Stimulated activated CD4-positive, alpha-beta T cell treated with anti-CD3 and anti-CD28 coated beads, Interleukin-4, amount 100 ng/mL, for 1 hour (primary cell): ENCODE measurements at regions not wholly inside any gene's neighbourhood (a gene's known extent, or its start where the extent isn't known, plus 50 kb on each side); places are given as distances from the start of the nearest gene placed in this dataset.

Experiments used
- DNase-seq: peaks from one replicate; pipeline ENCODE4 v3.0.0-alpha.2; 2020

DNA sequence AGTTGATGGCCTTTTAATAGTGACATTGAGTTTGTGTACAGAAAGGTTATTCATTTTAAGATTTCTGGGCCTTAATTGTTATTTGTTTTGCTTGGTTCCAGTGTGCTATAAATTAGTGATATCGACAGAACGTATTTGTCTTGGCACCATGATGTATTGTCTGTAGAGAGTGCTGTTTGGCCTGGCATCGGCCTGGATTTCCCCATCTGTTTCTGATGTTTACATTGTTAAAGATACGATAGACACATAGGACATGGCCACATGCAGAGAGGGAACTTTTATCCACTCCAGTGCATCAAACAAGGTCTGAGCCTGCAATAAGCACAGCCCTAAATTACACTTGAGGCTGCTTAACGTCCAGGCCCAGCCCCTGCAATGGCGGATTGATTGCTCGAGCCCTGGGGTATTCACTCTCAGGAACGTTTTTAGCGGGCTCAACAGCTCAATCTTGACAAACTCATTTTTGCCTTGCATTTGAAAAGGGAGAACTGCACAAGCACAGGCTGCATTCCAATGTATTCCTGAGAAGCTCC is 144.7 kb downstream of the SLC4A3 start:
- no peak for DNase-seq

DNA sequence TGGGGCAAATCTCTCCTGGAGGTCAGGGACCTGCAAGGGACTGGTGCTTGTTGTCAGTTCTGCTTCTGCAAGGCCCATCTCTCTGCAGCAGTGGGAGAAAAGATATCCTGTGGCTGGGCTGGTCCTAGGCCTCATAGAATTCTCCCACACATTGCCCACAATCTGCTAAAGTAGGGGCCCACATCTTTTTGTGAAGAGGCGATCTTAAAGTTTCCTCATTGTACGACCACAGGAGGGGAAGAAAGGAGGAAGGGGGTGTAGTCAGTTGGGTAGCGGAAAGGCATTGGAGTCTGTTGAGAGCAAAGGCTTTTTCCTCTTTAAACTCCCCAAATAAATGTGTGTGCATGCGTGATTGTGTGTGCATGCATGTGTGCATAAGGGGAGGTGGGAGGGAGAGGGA is 145.3 kb downstream of the SLC4A3 start:
- DNase-seq = no peak

DNA sequence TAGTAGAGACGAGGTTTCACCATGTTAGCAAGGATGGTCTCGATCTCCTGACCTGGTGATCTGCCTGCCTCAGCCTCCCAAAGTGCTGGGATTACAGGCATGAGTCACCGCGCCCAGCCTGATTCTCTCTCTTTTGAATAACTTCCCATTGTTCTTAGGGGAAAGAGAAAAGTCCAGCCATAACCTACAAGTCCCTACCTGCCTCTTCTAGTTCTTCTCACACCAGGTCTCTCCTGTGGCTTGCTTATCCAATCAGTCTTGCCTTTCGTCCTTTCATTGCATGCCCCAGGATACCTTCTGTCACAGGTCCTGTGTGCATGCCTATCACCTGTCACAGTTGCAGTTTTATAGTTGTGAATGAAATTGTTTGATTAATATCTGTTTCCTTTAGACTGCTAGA is 148.1 kb downstream of the SLC4A3 start:
- DNase-seq = no peak

DNA sequence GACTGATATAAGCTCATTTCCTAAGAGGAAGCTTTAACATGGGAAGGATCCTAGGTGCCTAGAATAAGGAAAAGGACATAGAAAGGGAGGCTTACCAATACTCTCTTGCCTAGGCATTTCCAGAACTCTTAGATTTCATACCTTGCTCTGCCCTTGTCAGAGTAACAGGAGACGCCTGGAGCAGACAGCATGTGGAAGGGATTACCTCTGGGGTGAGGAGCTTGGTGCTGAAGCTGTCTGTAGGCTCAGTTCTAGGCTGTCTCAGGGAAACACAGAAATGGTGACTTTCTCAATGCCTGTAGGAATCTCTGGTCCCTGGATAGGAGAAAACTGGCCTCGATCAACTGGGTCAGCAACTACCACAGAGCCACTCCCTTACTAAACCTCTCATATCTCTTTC is 150.0 kb downstream of the SLC4A3 start:
- DNase-seq = no peak

DNA sequence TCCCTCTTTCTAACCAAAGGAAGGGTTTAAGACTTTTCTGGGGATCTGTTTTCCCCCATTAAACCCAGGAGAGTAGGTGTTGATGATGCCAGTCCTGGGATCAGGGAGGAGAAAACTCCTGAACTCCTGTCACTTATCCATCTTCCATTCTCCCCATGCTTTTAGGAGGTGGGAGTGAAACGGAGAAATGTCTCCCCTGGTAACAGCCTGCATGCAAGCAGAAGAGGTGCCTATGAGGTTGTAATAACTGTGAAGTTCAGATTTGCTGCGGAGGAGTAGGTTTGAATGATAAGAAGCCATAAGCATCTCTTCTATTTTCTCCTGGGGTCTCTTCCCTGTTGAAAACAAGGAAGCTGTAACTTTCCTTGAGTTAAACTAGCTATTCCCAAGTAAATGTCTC is 150.8 kb downstream of the SLC4A3 start:
- DNase-seq = no peak

DNA sequence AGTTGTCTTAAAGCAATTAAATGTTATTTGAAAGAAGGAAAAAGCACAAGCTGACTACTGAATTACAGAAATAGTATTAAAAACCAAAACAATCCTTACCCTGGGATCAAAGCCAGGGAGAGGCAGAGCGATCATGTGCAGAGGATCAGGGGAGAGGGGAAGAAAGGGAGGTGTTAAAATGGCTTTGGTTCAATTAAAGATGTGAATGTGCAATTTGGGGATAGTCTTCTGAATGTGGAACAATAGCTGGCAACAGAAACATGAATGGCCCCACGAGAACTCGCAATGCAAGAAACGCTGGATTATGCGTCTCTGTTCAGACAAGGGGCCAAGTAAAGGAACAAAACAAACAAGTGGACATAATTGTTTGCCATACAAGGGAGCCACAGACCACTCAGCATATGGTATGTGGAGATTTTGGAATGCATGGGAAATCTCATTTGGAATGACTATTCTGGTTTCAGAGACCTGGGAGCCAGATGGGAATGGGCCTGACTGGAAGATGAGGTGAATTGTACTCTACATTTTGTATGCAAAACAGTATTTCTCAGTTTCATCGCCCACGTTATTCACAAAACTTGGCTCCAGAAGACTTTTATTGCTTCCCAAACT is 155.4 kb downstream of the SLC4A3 start:
- no peak for DNase-seq

DNA sequence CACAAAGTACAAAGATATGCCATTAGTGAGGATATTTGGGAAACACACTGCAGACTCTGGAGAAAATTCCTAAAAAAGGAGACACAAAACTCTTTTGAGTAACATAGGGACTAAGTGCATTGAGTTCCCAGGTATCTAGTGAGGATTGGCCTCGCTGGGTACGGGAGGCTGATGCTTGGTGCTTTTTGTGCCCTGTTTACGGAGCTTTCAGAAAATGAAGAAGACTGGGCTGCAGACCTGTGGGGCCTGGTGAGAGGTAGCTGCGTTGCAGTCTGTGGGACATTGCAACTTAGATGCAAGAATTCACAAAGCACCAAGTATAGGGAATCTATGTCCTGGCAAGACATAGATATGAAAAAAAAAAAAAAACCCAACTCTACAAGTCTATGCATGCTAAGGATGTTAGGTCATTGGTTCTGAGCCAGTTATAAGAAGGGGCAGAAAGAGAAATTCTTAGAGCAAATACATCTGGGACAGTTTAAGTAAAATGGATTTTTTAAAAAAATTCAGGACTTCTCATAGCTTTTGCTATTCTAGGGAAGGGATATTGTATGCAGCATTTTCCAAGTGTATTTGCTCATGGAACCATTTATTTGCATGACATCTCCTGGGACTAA is 156.0 kb downstream of the SLC4A3 start:
- DNase-seq = no peak

DNA sequence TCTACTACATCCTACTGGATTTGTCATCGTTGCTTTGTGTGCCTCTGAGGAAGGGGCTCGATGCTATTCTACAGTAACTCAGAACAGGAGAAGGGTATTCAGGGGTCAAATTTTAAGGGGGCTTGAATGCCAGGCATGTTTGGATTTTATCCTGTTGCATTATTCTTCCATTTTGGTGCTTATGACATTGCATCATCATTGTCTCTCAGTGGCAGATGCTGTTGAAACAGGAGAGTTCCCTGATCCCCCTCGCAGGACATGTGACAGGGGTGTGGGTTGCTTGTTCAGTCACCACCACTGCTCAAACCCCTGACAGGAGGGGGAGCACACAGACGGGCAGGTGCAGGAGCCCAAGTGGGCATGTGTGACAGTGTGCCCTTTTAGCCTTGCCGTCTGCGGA is 156.7 kb downstream of the SLC4A3 start:
- DNase-seq = no peak

DNA sequence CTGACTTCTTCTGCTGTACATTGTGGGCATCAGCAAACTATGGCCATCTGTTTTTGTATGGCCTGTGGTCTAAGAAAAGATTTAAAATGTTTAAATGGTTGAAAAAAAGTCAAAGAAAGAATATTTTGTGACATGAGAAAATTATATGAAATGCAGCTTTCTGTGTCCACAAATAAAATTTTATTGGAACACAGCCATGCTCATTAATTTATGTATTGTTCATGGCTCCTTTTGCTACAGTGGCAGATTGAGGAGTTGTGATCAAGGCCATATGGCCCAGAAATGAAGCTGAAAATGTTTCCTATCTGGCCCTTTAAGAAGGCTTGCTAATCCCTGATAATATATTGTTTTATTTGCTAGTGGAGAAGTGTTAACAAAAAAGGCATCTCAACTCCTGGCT is 162.0 kb downstream of the SLC4A3 start:
- no peak for DNase-seq

DNA sequence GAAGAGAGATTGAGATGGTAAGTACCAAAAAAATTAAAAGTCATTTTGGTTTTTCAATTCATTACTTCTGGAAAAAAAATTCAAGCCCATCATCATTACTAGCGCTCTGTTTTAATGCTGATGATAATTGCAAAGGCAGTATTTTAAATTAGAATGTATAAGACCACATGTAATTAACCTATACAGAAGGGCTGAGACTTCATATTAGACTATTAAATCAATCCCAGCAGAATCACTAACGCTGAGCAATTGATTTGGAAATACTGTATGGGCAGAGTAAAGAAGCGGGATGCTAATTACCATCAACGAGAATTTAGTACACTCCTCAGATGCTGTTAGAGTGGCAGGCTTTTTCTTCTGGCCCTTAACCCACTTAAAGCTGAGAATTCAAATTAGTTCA is 165.0 kb downstream of the SLC4A3 start:
- no peak for DNase-seq

DNA sequence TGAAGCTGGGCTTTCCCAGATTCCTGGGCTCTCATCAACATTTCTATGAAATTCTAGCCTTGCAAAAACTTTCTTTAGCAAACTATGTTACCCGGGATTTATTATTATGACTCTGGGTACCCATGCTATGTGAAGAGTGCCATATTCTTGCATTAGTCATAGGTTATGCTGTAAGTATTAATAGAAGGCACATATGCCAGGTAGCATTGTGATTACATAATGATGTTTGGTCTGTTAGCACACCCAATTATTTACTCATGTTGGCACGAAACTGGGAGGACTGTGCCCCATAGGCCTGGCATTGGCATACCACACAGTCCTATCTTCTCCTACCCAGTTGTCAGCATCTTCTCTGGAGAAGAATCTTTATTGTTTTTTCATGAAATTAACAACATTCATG is 171.0 kb downstream of the SLC4A3 start:
- DNase-seq = no peak

DNA sequence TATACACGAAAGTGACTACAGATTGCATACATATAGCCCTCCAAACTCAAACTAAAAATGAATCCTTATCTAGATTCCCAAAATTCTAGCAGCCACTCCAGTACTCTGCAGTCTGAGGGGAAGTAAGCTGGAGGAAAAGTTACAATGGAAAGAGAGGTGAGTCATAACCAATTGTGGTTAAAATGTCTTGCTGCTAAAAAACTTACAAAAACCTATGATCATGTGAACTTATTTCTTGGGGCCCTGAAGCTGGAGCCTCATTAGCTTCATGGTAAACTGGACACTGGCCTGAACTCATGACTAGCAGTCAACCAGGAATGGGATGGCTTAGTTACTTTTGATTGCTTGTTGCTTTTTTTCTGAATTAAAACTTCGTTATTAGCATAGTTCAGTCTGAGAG is 175.9 kb downstream of the SLC4A3 start:
- no peak for DNase-seq

DNA sequence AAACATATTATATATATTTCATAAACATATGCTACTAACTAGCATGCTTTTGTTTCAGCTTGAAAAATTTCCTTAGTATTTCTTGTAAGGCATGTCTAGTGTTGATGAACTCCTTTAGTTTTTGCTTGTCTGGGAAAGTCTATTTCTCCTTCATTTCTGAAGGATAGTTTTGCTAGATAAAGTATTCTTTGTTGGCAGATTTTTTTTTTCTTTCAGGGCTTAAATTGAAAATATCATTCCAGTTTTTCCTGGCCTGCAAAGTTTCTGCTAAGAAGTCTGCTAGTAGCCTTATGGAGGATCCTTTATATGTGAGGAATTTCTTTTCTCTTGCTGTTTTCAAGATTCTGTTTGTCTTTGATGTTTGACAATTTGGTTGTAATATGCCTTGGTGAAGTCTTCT is 183.5 kb downstream of the SLC4A3 start:
- DNase-seq = no peak

DNA sequence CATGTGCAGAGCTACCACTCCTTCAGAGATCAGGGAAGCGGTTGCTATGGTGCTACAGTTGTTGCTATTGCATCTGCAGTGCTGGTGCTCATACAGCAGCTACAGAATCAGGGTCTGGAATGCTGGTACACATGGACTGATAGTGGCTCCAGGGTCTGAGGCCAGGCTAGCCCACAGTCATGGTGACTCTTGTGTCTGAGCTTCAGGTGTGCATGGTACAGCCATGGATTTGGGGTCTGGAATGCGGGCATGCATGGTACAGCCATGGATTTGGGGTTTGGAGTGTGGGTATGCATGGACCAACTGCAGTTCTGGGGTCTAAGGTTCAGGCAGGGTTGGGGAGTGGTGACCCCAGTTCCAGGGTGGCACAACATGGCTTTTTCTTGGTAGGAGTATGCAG is 185.2 kb downstream of the SLC4A3 start:
- no peak for DNase-seq

DNA sequence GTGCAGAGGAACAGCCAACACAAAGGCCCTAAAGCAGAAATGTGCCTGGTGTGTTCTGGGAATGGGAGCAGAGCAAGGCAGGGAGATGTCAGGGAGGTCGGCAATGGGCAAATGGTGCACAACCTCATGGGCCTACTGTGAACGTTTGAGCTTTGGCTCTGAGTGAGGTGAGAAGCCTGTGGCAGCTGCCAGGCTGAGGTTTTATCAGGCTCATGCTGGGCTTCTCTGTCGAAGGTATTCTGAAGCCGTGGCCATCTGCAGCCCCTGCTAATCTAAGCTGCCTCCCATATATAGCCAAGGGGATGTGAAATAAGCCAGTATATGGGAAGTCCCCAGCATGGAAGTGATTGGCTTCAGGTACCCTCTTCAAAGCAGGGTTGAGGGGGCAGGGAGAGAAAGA is 193.3 kb downstream of the SLC4A3 start:
- no peak for DNase-seq

DNA sequence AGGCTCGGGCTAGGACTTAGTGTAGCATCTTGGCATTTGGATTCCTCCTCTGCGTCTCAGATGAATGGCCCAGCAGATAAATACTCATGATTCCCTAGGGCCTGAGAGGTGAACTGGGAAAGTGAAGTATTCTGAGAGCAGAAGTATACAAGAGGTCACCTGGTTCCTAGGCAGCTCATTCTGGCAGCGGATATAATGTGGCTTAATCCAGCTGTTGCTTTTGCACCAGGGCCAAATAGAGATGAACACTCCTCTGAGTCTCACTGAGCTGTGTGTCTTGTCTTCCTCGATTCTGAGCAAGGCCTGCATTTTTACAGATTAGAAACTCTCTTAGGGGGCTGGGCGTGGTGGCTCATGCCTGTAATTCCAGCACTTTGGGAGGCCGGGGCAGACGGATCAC is 196.1 kb downstream of the SLC4A3 start:
- no peak for DNase-seq

DNA sequence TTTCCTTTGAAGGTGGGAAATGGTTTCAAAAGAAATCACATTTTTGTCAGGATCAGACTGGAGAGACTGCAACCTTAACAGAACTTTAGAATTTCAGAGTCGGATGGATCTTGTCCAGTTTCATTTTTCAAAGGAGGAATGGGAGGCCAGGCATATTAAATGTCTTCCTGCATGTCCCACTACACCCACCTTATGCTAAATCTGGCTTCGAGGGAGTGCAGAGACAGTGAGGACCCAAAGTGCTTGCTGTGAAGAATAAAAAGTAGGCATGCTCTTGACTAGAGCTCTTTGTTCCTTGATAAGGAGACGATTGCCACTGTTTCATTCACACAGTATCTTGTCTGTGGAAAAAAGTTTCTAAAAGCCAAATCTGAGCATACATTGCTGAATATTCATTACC is 197.6 kb downstream of the SLC4A3 start:
- no peak for DNase-seq

DNA sequence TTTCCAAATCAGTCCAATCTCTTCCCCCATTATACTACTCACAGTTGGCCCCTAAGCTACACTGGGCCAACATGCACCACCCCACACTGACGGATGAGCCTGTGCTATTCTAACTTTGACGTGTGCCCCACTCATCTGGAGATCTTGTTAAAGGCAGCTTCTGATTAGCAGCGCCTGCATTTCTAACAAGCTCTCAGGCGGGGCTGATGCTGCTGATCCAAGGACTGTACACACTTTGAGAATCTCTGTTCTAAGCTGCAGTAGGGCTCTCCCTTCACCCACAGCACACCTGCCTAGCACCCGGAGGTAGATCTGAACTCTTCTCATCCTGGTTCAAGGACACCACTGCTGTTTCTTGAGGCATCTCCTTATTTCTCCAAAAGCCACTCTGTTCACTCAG is 200.7 kb downstream of the SLC4A3 start:
- DNase-seq = no peak

DNA sequence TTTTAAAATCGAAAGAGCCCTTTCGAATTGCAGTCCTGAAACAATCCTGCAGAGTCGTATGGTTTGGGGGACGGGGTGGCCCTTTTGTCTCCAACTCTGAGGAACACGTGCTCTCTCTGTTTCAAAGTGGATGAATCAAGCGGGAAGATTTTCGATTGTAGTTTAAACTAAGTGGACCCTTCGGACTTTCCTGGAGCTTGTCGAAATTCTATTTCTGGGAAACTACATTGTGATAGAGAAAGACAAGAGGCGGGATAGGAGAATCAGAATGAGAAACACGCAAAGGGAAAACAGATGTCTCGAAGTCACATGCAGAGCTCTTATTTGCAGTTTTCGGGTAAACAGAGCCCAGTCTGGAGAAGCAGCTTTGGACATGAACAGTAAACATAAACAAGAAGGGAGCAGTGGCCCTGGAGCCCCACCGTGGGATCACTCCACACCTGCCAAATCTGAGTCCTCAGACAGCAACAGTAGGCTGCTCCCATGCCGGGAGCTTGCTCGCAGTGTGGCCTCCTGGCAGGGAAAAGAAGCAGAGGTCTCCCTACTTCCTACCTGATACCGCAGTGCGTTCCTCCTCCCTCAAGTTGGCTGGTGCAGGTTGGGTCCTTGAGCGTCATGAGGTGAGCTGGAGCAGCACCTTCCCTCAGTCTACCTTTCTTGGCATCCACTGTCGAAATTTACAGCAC is 202.4 kb downstream of the SLC4A3 start:
- no peak for DNase-seq

DNA sequence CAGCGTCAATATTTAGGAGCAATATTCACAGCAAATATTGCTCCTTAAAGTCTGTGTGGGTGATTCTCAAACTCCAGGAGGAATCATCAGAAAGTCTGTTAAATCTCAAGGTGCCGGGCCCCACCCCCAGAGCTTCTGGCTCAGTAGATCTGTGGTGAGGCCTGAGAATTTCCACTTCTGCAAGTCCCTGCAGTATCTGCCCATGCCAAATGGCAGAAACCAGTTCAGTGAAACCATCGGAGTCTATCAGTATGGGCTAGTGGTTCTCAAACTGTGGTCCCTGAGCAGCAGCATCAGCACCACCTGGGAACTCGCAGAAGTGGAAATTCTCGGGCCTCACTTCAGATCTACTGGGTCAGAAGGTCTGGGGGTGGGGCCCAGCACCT is 202.9 kb downstream of the SLC4A3 start:
- no peak for DNase-seq

DNA sequence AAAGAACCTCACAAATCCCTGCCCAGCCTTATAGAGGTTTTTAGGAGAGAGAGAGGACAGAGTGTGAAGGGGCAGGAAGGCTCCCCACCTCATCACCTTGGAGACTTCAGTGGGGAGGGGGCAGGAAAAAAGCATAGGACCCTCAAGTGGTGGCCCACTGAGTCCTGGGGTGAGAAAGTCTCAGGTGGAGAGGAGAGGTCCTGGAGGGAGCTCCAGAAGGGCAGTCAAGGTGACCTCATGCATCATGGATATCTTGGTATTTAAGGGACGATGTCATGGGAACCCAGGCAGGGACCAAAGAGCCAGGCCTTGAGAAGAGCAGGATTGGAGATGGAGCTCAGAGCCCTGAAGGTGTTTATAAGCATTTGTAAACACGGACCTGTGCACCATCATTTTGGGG is 204.5 kb downstream of the SLC4A3 start:
- no peak for DNase-seq

DNA sequence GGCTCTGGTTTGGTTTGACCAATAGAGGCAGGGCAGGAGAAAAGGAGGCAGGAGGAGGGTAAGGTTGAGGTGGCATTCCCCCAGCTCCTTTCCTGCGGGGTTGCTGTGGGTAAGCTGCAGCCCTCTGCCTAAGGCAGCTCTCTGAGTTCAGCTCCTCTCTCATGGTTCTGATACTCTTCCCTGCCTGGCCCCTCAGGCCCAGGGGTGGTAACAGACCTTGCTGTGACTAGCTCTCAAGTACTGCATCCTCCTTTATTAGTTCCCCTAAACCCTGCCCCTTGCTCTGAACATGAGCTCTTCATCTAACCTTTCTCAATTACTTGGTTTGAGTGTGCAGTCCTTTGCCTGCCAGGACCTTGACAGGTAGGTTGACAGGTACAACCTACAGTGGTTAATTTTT is 205.5 kb downstream of the SLC4A3 start:
- DNase-seq = no peak

DNA sequence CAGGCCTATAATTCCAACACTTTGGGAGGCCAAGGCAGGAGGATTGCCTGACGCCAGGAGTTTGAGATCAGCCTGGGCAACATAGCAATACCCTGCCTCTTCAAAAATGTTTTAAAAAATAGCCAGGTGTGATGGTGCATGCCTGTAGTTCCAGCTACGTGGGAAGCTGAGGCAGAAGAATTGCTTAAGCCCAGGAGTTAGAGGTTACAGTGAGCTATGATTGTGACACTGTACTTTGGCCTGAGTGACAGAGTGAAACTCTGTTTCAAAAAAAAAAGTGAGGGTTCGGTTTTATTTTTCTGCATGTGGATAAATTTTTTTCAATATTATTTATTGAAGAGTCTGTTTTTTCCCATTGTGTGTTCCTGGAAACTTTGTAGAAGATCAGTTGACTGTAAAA is 208.1 kb downstream of the SLC4A3 start:
- no peak for DNase-seq

DNA sequence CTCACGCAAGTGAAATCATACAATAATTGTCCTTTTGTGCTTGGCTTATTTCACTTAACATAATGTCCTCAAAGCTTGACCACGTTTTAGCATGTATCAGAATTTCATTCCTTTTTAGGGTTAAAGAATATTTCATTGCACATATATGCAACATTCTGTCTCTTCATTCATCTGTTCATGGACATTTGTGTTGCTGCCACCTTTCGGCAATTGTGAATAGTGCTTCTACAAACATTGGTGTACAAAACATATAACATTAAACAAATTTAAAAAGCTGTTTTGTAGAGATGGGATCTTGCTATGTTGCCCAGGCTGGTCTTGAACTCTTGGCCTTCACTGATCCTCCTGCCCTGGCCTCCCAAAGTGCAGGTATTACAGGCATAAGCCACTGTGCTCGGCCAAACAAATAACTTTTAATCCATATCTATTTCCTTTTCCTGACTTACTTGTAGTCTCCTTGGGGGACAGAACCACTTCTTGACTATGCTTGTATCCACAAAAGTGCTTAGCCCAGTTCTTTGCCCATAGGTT is 209.3 kb downstream of the SLC4A3 start:
- DNase-seq = no peak
